Suprapubic skin (tissue), 4 donors: ENCODE measurements at regions not wholly inside any gene's neighbourhood (a gene's known extent, or its start where the extent isn't known, plus 50 kb on each side); places are given as distances from the start of the nearest gene placed in this dataset.

Experiments
- DNase-seq, 2 donors: peaks; one replicate each; pipeline ENCODE4 v3.0.0-alpha.2; 2019; ENCODE audit warnings: low spot score in 2 of 2
- H3K27ac ChIP-seq: fragments of 200-600 bp; sonication (generic); one replicate; pipeline ENCODE4 v1.5.1; 2019
- H3K27me3 ChIP-seq: fragments of 200-600 bp; sonication (generic); one replicate; pipeline ENCODE4 v1.5.1; 2019
- H3K36me3 ChIP-seq: fragments of 200-600 bp; sonication (generic); one replicate; pipeline ENCODE4 v1.5.1; 2019
- H3K4me1 ChIP-seq: fragments of 200-600 bp; sonication (generic); one replicate; pipeline ENCODE4 v1.5.1; 2019
- H3K4me3 ChIP-seq: fragments of 200-600 bp; sonication (generic); one replicate; pipeline ENCODE4 v1.5.1; 2019; ENCODE audit warnings: mild to moderate bottlenecking
- H3K9me3 ChIP-seq: fragments of 200-600 bp; sonication (generic); one replicate; pipeline ENCODE4 v1.5.1; 2019
- EP300 ChIP-seq: sonication (generic); formaldehyde crosslinking; IDR thresholded peaks from one replicate; pipeline ENCODE4 v1.6.1; 2017; ENCODE audit warnings: antibody characterized with exemption
- POLR2A ChIP-seq, 2 donors: fragments of 450-650 bp; IDR thresholded peaks; one replicate each; pipeline ENCODE4 v1.6.1; 2017; ENCODE audit warnings: antibody characterized with exemption in 2 of 2, mild to moderate bottlenecking in 2 of 2, moderate library complexity in 2 of 2
- POLR2AphosphoS5 ChIP-seq, 3 donors: sonication (generic); formaldehyde crosslinking; IDR thresholded peaks; one replicate each; pipeline ENCODE4 v1.6.1; 2017; ENCODE audit warnings: antibody characterized with exemption in 3 of 3
- WGBS: methylation state at CpG from one replicate; pipeline ENCODE4 v1.1.5; 2018; 5-methylcytosine and 5-hydroxymethylcytosine counted together
- TF ChIP-seq, protein P1 (sequence below), 2 donors: fragments of 200-600 bp in 1 of 2; fragments of 450-650 bp in 1 of 2; sonication (generic) in 1 of 2; IDR thresholded peaks; one replicate each; pipeline ENCODE4 v1.5.1; 2016 to 2019; ENCODE audit warnings: antibody characterized with exemption in 2 of 2, mild to moderate bottlenecking in 1 of 2, moderate library complexity in 1 of 2

DNA sequence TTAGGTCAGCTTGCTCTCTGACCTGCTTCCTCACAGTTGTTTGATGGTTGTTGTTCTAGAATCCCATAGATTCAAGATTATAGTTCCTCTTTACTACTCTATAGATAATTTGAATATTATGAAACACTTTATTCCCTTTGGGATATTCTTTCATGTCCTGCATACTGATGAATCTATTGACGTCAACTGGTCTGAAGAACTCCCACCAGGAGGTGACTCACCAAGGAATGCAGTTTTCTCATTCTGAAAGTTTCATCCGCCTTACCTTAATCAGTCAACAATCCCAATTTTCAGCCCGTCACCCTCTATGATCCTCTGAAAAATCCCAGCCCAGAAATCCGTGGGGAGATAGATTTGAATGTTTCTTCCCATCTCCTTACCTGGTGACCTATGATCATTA lies 834.1 kb upstream of the PRMT6 start:
- no peak for DNase-seq
- no peak overlapping the region for H3K4me3 ChIP-seq
- no peak for TF ChIP-seq POLR2AphosphoS5 (IDR thresholded peaks at IDR 0.05)
- no peak for TF ChIP-seq POLR2A (IDR thresholded peaks at IDR 0.05)
- TF ChIP-seq EP300: no peak
- TF ChIP-seq, protein P1, sequence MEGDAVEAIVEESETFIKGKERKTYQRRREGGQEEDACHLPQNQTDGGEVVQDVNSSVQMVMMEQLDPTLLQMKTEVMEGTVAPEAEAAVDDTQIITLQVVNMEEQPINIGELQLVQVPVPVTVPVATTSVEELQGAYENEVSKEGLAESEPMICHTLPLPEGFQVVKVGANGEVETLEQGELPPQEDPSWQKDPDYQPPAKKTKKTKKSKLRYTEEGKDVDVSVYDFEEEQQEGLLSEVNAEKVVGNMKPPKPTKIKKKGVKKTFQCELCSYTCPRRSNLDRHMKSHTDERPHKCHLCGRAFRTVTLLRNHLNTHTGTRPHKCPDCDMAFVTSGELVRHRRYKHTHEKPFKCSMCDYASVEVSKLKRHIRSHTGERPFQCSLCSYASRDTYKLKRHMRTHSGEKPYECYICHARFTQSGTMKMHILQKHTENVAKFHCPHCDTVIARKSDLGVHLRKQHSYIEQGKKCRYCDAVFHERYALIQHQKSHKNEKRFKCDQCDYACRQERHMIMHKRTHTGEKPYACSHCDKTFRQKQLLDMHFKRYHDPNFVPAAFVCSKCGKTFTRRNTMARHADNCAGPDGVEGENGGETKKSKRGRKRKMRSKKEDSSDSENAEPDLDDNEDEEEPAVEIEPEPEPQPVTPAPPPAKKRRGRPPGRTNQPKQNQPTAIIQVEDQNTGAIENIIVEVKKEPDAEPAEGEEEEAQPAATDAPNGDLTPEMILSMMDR (IDR thresholded peaks at IDR 0.05): no peak
- no peaks in the 10 kb centered on the region for H3K4me1 ChIP-seq
- H3K27ac ChIP-seq: no peak overlapping the region
- H3K9me3 ChIP-seq: no peaks in the 10 kb centered on the region
- H3K27me3 ChIP-seq: no peaks in the 10 kb centered on the region
- 82% methylated on average over 4 of the region's 4 CpGs for WGBS
- no peaks in the 10 kb centered on the region for H3K36me3 ChIP-seq

DNA sequence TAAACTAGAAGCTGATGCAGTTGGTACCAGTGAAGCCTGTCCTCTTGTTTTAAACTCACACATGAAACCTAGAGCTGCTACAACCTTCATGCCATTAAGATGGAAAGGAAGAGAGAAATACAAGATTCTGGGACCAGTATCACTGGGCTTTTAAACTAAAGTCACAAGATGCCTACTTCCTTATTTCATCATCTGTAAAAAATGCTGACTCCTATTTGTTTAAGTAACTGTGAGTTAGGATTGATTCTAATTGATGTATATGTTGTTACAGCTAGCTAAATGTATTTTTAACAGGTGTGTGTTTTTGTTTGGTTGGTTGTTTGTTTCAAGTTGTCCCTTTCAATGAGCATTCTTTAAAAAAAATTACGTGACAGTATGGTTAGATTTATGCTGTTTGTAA lies 833.3 kb upstream of the PRMT6 start:
- Histone ChIP-seq H3K9me3 (no peaks in the 10 kb centered on the region), H3K27me3 (no peaks in the 10 kb centered on the region), H3K4me1 (no peaks in the 10 kb centered on the region), H3K27ac (no peak overlapping the region), H3K4me3 (no peak overlapping the region), H3K36me3 (no peaks in the 10 kb centered on the region)
- DNase-seq: no peak
- WGBS: 68% methylated on average over 1 of the region's 1 CpG
- TF ChIP-seq, protein P1 (IDR thresholded peaks at IDR 0.05): no peak
- TF ChIP-seq POLR2AphosphoS5 (IDR thresholded peaks at IDR 0.05) (no peak), EP300 (no peak), POLR2A (IDR thresholded peaks at IDR 0.05) (no peak)

DNA sequence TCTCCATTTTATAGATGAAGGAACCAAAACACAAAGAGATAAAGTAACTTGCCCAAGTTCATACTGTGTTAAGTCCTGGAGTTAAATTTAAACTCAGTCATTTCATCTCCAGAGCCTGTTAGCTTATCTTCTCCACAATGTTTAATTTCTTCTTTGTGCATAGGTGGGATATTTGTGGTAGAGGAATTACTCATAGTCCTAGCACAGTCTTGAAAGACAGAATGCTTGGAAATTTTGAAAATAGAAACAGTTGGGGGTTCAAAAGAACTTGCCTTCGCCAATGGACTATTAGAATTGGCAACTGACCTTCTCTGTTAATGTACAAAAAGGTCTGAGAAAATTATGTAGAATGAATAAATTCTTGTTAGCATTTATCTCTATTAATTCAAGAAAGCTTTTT lies 832.0 kb upstream of the PRMT6 start:
- DNase-seq: no peak
- 82% methylated on average over 1 of the region's 1 CpG for WGBS

DNA sequence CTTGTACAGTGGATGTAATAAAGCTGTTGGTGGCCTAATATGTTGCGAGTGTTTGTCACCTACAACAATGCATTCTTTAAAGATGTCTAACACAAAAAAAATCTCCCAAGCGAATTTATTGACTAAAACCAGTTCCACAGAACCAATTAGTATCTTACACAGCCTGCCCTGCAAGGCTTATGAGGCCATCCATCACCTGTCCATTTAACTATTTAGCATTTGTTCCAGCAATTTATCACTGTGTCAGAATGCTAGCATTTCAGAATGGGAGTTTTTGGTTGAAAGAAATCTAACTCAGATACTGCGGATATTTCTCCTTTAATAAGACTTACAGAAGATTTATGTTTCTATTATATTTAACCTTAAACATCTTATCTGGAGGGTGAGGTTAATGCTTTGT lies 831.1 kb upstream of the PRMT6 start:
- no peak overlapping the region for H3K4me3 ChIP-seq
- 50% methylated on average over 3 of the region's 3 CpGs for WGBS
- no peaks in the 10 kb centered on the region for H3K9me3 ChIP-seq
- H3K36me3 ChIP-seq: no peaks in the 10 kb centered on the region
- no peaks in the 10 kb centered on the region for H3K4me1 ChIP-seq
- H3K27ac ChIP-seq: no peak overlapping the region
- no peak for DNase-seq
- no peaks in the 10 kb centered on the region for H3K27me3 ChIP-seq
- no peak for TF ChIP-seq EP300

More for the DNA sequence above, 832.0 kb upstream of the PRMT6 start:
- no peaks in the 10 kb centered on the region for H3K27me3 ChIP-seq
- no peak overlapping the region for H3K27ac ChIP-seq
- H3K4me1 ChIP-seq: no peaks in the 10 kb centered on the region
- TF ChIP-seq POLR2A (IDR thresholded peaks at IDR 0.05) (no peak), EP300 (no peak), POLR2AphosphoS5 (IDR thresholded peaks at IDR 0.05) (no peak)
- TF ChIP-seq, protein P1 (IDR thresholded peaks at IDR 0.05): no peak
- H3K4me3 ChIP-seq: no peak overlapping the region
- no peaks in the 10 kb centered on the region for H3K9me3 ChIP-seq
- H3K36me3 ChIP-seq: no peaks in the 10 kb centered on the region

DNA sequence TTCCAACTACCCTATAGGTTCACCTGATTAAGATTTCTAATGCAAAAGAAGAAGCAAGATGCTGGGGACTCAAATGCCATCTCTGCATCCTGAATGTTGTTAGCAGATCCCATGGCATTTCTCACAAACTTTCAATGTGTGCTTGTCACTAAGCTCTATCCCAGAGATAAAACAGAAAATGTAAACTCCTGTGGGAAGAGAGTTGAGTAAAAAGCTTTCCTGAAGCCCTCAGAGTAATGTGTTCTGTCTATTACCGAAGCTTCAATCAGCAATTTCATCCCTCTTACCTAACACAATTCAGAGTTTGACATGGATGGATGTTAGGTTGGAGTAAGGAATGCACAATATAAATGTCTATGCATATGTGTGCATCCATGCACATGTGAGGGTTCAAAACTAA lies 829.9 kb upstream of the PRMT6 start:
- Histone ChIP-seq H3K4me1 (no peaks in the 10 kb centered on the region), H3K27ac (no peak overlapping the region), H3K4me3 (no peak overlapping the region), H3K36me3 (no peaks in the 10 kb centered on the region), H3K27me3 (no peaks in the 10 kb centered on the region), H3K9me3 (no peaks in the 10 kb centered on the region)
- 55% methylated on average over 1 of the region's 1 CpG for WGBS
- TF ChIP-seq, protein P1 (IDR thresholded peaks at IDR 0.05): no peak
- no peak for TF ChIP-seq POLR2AphosphoS5 (IDR thresholded peaks at IDR 0.05)
- TF ChIP-seq POLR2A (IDR thresholded peaks at IDR 0.05): no peak
- TF ChIP-seq EP300: no peak
- no peak for DNase-seq

DNA sequence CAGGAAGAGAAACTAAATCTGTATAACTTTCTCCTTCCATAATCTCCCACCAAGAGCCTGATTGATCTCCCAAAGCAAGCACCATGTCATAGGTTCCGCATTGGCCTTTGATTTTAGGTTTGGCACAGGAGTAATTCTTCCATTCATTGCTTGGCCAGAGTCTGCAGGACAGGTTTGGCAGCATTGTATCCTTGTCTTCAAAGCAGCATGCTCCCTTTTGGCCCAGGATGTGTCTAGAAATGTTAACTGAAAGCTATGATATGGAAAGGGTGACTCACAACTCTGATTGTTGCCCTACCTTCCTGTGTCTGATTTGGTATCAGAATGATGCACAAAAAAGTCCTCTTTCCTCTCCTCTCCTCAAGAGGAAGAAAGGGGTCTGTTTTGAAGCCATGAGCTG lies 824.3 kb upstream of the PRMT6 start:
- no peaks in the 10 kb centered on the region for H3K36me3 ChIP-seq
- no peak overlapping the region for H3K27ac ChIP-seq
- no peaks in the 10 kb centered on the region for H3K27me3 ChIP-seq
- DNase-seq: no peak
- H3K4me3 ChIP-seq: no peak overlapping the region
- WGBS: 82% methylated on average over 1 of the region's 1 CpG
- H3K9me3 ChIP-seq: no peaks in the 10 kb centered on the region
- H3K4me1 ChIP-seq: no peaks in the 10 kb centered on the region
- no peak for TF ChIP-seq POLR2AphosphoS5 (IDR thresholded peaks at IDR 0.05)
- TF ChIP-seq POLR2A (IDR thresholded peaks at IDR 0.05): no peak
- TF ChIP-seq, protein P1 (IDR thresholded peaks at IDR 0.05): no peak
- no peak for TF ChIP-seq EP300
